ENCODE measurements at regions not wholly inside any gene's neighbourhood (a gene's known extent, or its start where the extent isn't known, plus 50 kb on each side); places are given as distances from the start of the nearest gene placed in this dataset.

DNA sequence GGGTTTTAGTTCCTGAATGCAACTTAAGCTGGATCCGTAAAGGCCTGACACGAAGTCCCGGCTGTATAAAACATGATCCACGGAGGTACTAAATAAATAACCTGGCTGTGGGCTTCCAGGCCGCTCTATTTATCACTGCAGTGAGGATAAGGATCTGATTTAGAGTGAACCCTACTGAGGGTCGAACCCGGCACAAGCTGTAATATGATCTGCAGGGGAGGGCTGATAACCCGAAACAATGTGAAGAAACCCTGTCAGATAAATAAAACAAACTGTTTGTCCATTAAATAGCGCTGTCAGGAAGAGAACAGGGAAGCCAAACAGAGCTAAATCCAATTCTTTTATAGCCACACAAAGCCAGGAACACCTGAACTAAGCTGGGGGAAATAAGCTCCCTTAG is 375.6 kb upstream of the SALL1 start (continued):
- TF ChIP-seq, protein P1, sequence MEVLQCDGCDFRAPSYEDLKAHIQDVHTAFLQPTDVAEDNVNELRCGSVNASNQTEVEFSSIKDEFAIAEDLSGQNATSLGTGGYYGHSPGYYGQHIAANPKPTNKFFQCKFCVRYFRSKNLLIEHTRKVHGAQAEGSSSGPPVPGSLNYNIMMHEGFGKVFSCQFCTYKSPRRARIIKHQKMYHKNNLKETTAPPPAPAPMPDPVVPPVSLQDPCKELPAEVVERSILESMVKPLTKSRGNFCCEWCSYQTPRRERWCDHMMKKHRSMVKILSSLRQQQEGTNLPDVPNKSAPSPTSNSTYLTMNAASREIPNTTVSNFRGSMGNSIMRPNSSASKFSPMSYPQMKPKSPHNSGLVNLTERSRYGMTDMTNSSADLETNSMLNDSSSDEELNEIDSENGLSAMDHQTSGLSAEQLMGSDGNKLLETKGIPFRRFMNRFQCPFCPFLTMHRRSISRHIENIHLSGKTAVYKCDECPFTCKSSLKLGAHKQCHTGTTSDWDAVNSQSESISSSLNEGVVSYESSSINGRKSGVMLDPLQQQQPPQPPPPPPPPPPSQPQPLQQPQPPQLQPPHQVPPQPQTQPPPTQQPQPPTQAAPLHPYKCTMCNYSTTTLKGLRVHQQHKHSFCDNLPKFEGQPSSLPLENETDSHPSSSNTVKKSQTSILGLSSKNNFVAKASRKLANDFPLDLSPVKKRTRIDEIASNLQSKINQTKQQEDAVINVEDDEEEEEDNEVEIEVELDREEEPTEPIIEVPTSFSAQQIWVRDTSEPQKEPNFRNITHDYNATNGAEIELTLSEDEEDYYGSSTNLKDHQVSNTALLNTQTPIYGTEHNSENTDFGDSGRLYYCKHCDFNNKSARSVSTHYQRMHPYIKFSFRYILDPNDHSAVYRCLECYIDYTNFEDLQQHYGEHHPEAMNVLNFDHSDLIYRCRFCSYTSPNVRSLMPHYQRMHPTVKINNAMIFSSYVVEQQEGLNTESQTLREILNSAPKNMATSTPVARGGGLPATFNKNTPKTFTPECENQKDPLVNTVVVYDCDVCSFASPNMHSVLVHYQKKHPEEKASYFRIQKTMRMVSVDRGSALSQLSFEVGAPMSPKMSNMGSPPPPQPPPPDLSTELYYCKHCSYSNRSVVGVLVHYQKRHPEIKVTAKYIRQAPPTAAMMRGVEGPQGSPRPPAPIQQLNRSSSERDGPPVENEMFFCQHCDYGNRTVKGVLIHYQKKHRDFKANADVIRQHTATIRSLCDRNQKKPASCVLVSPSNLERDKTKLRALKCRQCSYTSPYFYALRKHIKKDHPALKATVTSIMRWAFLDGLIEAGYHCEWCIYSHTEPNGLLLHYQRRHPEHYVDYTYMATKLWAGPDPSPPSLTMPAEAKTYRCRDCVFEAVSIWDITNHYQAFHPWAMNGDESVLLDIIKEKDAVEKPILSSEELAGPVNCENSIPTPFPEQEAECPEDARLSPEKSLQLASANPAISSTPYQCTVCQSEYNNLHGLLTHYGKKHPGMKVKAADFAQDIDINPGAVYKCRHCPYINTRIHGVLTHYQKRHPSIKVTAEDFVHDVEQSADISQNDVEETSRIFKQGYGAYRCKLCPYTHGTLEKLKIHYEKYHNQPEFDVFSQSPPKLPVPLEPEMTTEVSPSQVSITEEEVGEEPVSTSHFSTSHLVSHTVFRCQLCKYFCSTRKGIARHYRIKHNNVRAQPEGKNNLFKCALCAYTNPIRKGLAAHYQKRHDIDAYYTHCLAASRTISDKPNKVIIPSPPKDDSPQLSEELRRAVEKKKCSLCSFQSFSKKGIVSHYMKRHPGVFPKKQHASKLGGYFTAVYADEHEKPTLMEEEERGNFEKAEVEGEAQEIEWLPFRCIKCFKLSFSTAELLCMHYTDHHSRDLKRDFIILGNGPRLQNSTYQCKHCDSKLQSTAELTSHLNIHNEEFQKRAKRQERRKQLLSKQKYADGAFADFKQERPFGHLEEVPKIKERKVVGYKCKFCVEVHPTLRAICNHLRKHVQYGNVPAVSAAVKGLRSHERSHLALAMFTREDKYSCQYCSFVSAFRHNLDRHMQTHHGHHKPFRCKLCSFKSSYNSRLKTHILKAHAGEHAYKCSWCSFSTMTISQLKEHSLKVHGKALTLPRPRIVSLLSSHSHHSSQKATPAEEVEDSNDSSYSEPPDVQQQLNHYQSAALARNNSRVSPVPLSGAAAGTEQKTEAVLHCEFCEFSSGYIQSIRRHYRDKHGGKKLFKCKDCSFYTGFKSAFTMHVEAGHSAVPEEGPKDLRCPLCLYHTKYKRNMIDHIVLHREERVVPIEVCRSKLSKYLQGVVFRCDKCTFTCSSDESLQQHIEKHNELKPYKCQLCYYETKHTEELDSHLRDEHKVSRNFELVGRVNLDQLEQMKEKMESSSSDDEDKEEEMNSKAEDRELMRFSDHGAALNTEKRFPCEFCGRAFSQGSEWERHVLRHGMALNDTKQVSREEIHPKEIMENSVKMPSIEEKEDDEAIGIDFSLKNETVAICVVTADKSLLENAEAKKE (CRISPR knock-in tag; IDR thresholded peaks at IDR 0.05): no peak
- no peak for TF ChIP-seq JUNB (IDR thresholded peaks at IDR 0.05; ENCODE audit: unreplicated experiment)
- TF ChIP-seq ZNF331 (CRISPR knock-in tag; IDR thresholded peaks at IDR 0.05; ENCODE audit: low read depth): no peak
- TF ChIP-seq ETS1 (IDR thresholded peaks at IDR 0.05): no peak

DNA sequence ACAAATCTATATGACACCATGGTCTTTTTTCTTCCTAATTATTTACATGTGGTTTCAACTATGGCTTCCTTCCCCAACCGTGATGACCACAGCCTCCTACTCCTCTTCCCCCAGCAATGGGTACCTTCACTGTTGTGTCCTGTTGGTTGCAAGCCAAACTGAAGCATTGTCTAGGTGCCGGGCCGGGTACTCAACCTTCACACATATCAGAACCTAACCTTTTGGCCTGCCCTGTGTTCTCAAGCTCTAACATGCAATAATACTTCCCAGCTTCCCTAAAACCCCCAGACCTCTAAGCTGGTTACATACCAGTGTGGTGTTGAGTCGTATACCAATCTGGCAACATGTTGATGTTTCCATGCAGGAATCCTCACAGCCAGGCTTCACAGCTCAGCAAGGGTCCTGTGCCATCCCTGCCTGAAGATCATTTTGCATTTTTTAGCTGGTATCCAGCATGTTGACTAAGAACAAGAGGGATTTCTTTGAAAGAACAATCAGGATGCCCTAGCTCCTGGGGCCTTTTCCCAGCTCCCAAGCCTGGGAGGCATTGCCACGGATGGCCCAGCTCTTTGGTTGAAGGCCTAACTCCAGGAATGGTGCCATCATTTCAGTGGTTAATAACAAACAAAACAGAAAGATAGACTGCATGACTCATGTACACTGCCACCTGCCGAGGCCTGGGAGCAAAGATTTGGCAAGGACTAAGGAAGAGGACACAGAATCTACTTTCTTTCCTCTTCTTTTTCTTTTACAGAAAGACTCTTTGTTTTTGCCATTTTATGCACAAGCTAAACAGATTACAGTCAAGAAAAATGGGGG is 373.7 kb upstream of the SALL1 start:
- peak overlapping the region; percentile 56; the same call in 1 of the 2 replicates for H2AFZ ChIP-seq
- no peak overlapping the region for H3K4me3 Mint-ChIP-seq
- H3K9me2 ChIP-seq (ENCODE audit: insufficient read depth): peaks cover 4% of the 10 kb centered on the region
- no peaks in the 10 kb centered on the region for H3K79me2 ChIP-seq (replicated peaks; ENCODE audit: insufficient read depth)
- peaks cover 9% of the 10 kb centered on the region for H3K4me1 ChIP-seq (ENCODE audit: insufficient read depth)
- DNase-seq (ENCODE audit: low spot score) (no peak), ATAC-seq (no peak)
- no peak overlapping the region for H3K27ac ChIP-seq (ENCODE audit: low read depth)
- H3K9me3 Mint-ChIP-seq: peaks cover 24% of the 10 kb centered on the region
- peaks cover 15% of the 10 kb centered on the region; the same call in 2 of the 3 replicates for H3K36me3 Mint-ChIP-seq (ENCODE audit: low read depth)
- TF ChIP-seq ZNF331 (CRISPR knock-in tag; IDR thresholded peaks at IDR 0.05; ENCODE audit: low read depth): no peak
- TF ChIP-seq JUNB (IDR thresholded peaks at IDR 0.05; ENCODE audit: unreplicated experiment): no peak
- TF ChIP-seq, protein P2, sequence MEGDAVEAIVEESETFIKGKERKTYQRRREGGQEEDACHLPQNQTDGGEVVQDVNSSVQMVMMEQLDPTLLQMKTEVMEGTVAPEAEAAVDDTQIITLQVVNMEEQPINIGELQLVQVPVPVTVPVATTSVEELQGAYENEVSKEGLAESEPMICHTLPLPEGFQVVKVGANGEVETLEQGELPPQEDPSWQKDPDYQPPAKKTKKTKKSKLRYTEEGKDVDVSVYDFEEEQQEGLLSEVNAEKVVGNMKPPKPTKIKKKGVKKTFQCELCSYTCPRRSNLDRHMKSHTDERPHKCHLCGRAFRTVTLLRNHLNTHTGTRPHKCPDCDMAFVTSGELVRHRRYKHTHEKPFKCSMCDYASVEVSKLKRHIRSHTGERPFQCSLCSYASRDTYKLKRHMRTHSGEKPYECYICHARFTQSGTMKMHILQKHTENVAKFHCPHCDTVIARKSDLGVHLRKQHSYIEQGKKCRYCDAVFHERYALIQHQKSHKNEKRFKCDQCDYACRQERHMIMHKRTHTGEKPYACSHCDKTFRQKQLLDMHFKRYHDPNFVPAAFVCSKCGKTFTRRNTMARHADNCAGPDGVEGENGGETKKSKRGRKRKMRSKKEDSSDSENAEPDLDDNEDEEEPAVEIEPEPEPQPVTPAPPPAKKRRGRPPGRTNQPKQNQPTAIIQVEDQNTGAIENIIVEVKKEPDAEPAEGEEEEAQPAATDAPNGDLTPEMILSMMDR (conservative IDR thresholded peaks at IDR 0.05; ENCODE audit: low read depth in 2 of 2): no peak
- no peak for TF ChIP-seq POLR2AphosphoS5 (IDR thresholded peaks at IDR 0.05; ENCODE audit: low read depth)
- no peak for TF ChIP-seq ZNF114 (CRISPR knock-in tag; IDR thresholded peaks at IDR 0.05)
- TF ChIP-seq ETS1 (IDR thresholded peaks at IDR 0.05): no peak
- H3K36me3 ChIP-seq (ENCODE audit: insufficient read depth): peaks cover 4% of the 10 kb centered on the region; the same call in 1 of the 2 replicates
- H3F3A ChIP-seq (replicated peaks; ENCODE audit: low read depth): no peaks in the 10 kb centered on the region
- no peaks in the 10 kb centered on the region for H3K27me3 ChIP-seq (ENCODE audit: insufficient read depth)
- H4K20me1 ChIP-seq (replicated peaks; ENCODE audit: insufficient read depth): no peaks in the 10 kb centered on the region
- peaks cover 23% of the 10 kb centered on the region for H3K4me1 Mint-ChIP-seq
- no peak overlapping the region for H3K27ac Mint-ChIP-seq
- H3K4me3 ChIP-seq: no peak overlapping the region
- no peak overlapping the region for H3K4me2 ChIP-seq
- H3K27me3 Mint-ChIP-seq (ENCODE audit: insufficient read depth, low read depth, poor library complexity): peaks cover 12% of the 10 kb centered on the region
